ENCODE measurements at regions not wholly inside any gene's neighbourhood (a gene's known extent, or its start where the extent isn't known, plus 50 kb on each side); places are given as distances from the start of the nearest gene placed in this dataset.

DNA sequence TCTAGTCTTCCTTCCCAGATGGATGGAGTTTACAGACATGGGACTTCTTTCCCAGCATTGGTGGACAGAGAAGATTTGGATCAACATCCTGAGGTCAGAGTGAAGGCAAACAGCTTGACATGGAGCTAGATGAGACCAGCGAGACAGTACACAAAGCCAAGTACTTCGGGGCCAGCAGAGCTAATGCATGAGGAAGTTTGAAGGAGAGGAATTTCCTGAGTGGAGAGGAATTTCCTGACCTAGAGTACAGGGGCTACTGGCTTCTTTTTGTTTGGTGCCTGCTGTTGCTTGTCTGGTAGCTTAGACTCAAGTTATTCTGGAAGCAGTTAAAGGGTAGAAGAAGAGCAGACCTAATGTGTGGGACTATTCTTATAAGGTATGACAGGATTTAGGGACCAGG lies 69.1 kb upstream of the EOLA2 start:
- Mint-ChIP-seq H3K27me3 (ENCODE audit: low read depth in 2 of 2) (no peaks in the 10 kb centered on the region), H3K9me3 (no peaks in the 10 kb centered on the region), H3K4me3 (no peak overlapping the region), H3K27ac (no peak overlapping the region), H3K4me1 (no peaks in the 10 kb centered on the region), H3K36me3 (no peaks in the 10 kb centered on the region)
- DNase-seq, result no peak
- Histone ChIP-seq H3K4me3 (ENCODE audit: low read length) (no peak overlapping the region), H3K4me1 (ENCODE audit: control insufficient read depth, insufficient read depth, low read length) (no peaks in the 10 kb centered on the region), H3K27me3 (ENCODE audit: control insufficient read depth, insufficient read depth, low read length) (no peaks in the 10 kb centered on the region), H3K27ac (ENCODE audit: low read length) (no peak overlapping the region), H3K36me3 (ENCODE audit: control insufficient read depth, insufficient read depth, low read length) (no peaks in the 10 kb centered on the region), H3K9me3 (ENCODE audit: control insufficient read depth, insufficient read depth, low read length) (no peaks in the 10 kb centered on the region)
- intact Hi-C loops (cut with micrococcal nuclease), result no loop called here
- TF ChIP-seq, protein P1, sequence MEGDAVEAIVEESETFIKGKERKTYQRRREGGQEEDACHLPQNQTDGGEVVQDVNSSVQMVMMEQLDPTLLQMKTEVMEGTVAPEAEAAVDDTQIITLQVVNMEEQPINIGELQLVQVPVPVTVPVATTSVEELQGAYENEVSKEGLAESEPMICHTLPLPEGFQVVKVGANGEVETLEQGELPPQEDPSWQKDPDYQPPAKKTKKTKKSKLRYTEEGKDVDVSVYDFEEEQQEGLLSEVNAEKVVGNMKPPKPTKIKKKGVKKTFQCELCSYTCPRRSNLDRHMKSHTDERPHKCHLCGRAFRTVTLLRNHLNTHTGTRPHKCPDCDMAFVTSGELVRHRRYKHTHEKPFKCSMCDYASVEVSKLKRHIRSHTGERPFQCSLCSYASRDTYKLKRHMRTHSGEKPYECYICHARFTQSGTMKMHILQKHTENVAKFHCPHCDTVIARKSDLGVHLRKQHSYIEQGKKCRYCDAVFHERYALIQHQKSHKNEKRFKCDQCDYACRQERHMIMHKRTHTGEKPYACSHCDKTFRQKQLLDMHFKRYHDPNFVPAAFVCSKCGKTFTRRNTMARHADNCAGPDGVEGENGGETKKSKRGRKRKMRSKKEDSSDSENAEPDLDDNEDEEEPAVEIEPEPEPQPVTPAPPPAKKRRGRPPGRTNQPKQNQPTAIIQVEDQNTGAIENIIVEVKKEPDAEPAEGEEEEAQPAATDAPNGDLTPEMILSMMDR (IDR thresholded peaks at IDR 0.05), result no peak
- no peak for ATAC-seq
- WGBS (ENCODE audit: insufficient coverage), result 36% methylated on average over 2 of the region's 2 CpGs

DNA sequence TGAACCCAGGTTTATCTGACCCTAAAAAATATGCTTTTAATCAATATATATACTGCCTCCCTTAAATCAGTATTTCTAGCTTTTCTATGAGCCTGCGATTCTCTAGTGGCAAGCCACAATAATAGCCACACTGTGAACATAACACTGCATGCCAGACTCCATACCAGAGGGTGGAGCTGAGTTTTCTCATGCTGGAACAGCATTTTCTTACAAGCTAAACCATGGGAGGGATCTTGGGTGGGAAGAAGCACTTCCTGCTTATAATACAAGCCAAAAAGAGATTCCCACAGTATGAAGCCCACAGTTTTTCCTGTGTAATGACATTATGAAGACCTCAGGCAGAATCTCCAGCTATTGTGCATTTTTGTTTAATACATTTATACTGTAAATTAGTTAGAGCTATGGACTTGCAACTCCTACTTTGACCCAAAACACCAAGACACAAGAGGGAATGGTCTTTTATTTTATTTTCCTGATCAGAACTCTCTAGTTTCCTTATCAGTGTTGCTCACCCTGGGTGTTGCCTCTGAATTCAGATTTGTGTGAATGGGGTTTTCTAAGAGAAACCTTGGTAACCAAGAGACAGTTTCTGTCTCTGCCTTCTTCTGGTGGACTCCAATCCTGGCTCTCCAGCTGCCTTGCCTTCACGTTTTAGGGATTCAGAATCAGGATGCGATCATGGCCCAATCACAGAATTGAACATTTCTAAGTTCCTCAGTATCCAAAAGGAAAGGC lies 74.5 kb upstream of the EOLA2 start:
- H3K36me3 Mint-ChIP-seq, result no peaks in the 10 kb centered on the region
- Histone ChIP-seq H3K27ac (ENCODE audit: low read length) (no peak overlapping the region), H3K4me3 (ENCODE audit: low read length) (no peak overlapping the region), H3K9me3 (ENCODE audit: control insufficient read depth, insufficient read depth, low read length) (no peaks in the 10 kb centered on the region), H3K4me1 (ENCODE audit: control insufficient read depth, insufficient read depth, low read length) (no peaks in the 10 kb centered on the region), H3K27me3 (ENCODE audit: control insufficient read depth, insufficient read depth, low read length) (no peaks in the 10 kb centered on the region), H3K36me3 (ENCODE audit: control insufficient read depth, insufficient read depth, low read length) (no peaks in the 10 kb centered on the region)
- H3K4me3 Mint-ChIP-seq, result no peak overlapping the region
- no peak for ATAC-seq
- no peak overlapping the region for H3K27ac Mint-ChIP-seq
- WGBS (ENCODE audit: insufficient coverage), result 75% methylated on average over 2 of the region's 3 CpGs
- TF ChIP-seq, protein P1 (IDR thresholded peaks at IDR 0.05), result no peak
- no peaks in the 10 kb centered on the region for H3K27me3 Mint-ChIP-seq (ENCODE audit: low read depth in 2 of 2)
- H3K4me1 Mint-ChIP-seq, result peaks cover 0 to under 1% of the 10 kb centered on the region in 2 donors
- H3K9me3 Mint-ChIP-seq, result no peaks in the 10 kb centered on the region
- no peak for DNase-seq
- intact Hi-C loops (cut with micrococcal nuclease), result no loop called here

DNA sequence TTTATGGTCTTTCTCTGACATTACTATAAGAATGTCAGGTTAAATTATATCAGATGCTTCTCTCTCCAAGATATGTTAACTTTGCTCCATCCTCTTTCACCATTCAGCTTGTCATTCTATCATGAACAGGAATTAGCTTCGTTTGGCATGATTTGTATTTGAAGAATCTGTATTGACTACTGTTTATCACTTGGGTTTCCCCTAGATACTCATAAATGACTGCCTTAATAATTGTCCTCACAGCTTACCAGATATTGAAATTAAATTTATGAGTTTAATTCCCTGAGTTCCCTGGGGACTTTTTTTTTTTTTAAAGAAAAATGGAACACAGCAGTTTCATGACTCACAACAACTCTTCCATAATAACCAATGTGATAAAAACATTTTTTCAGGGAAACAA lies 76.2 kb upstream of the EOLA2 start:
- H3K36me3 ChIP-seq (ENCODE audit: control insufficient read depth, insufficient read depth, low read length), result no peaks in the 10 kb centered on the region
- no peaks in the 10 kb centered on the region for H3K9me3 ChIP-seq (ENCODE audit: control insufficient read depth, insufficient read depth, low read length)
- TF ChIP-seq, protein P1 (IDR thresholded peaks at IDR 0.05), result no peak
- Mint-ChIP-seq H3K27ac (no peak overlapping the region), H3K4me3 (no peak overlapping the region), H3K4me1 (peaks cover 0 to 6% of the 10 kb centered on the region in 2 donors), H3K27me3 (ENCODE audit: low read depth in 2 of 2) (no peaks in the 10 kb centered on the region), H3K36me3 (no peaks in the 10 kb centered on the region), H3K9me3 (no peaks in the 10 kb centered on the region)
- H3K27ac ChIP-seq (ENCODE audit: low read length), result no peak overlapping the region
- no peak overlapping the region for H3K4me3 ChIP-seq (ENCODE audit: low read length)
- DNase-seq (no peak), ATAC-seq (no peak)
- H3K27me3 ChIP-seq (ENCODE audit: control insufficient read depth, insufficient read depth, low read length), result no peaks in the 10 kb centered on the region
- WGBS (ENCODE audit: insufficient coverage), result no CpG with 5 or more reads among the region's 1 CpG
- intact Hi-C loops (cut with micrococcal nuclease), result no loop called here
- H3K4me1 ChIP-seq (ENCODE audit: control insufficient read depth, insufficient read depth, low read length), result no peaks in the 10 kb centered on the region

DNA sequence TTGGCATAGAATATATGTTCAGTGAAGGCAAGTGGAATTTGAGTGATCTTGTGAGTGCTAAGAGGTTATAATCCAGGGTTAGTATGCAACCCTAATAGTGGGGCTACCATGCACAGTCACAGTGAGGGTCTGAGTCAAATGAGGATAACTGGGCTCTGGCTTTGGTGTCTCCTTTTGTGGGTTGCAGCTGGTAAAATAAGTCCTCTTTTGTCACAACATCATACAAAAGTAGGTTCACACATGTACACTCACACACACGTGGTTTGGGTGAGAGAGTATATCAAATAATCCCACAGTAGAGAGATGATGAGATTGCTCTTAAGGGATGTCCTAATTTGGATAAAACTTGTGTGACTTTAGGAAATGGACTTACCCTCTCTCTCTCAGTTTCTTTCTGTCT lies 79.6 kb upstream of the EOLA2 start:
- TF ChIP-seq, protein P1 (IDR thresholded peaks at IDR 0.05), result no peak
- WGBS (ENCODE audit: insufficient coverage), result no CpG with 5 or more reads among the region's 1 CpG
- Histone ChIP-seq H3K4me3 (ENCODE audit: low read length) (no peak overlapping the region), H3K27ac (ENCODE audit: low read length) (no peak overlapping the region), H3K27me3 (ENCODE audit: control insufficient read depth, insufficient read depth, low read length) (no peaks in the 10 kb centered on the region), H3K9me3 (ENCODE audit: control insufficient read depth, insufficient read depth, low read length) (no peaks in the 10 kb centered on the region), H3K4me1 (ENCODE audit: control insufficient read depth, insufficient read depth, low read length) (no peaks in the 10 kb centered on the region), H3K36me3 (ENCODE audit: control insufficient read depth, insufficient read depth, low read length) (no peaks in the 10 kb centered on the region)
- ATAC-seq (no peak), DNase-seq (no peak)
- intact Hi-C loops (cut with micrococcal nuclease), result no loop called here
- Mint-ChIP-seq H3K9me3 (no peaks in the 10 kb centered on the region), H3K4me1 (peaks cover 0 to 6% of the 10 kb centered on the region in 2 donors), H3K27ac (no peak overlapping the region), H3K4me3 (no peak overlapping the region), H3K36me3 (no peaks in the 10 kb centered on the region), H3K27me3 (ENCODE audit: low read depth in 2 of 2) (no peaks in the 10 kb centered on the region)

Data from natural killer cell (primary cell).